ENCODE measurements at regions not wholly inside any gene's neighbourhood (a gene's known extent, or its start where the extent isn't known, plus 50 kb on each side); places are given as distances from the start of the nearest gene placed in this dataset.

DNA sequence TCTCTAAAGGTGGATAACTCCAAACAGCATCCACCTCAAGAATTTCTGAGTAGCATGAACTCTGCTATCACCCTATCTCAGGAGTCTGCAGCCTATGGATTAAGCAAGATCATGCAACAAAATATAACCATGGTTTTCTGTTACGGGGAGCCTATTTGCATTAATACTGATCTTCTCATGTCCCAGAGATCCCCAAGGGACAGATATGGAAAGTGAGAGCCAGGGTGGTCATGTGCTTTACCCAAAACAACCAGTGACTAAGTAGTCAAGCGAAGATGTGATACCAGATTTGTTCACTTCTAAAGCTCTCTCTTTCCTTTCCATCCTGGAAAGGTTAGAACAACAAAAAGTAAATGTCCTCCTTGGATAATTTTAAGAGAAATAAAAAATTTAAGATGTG lies 125.1 kb downstream of the PRRX1 start:
- TF ChIP-seq, protein P1, sequence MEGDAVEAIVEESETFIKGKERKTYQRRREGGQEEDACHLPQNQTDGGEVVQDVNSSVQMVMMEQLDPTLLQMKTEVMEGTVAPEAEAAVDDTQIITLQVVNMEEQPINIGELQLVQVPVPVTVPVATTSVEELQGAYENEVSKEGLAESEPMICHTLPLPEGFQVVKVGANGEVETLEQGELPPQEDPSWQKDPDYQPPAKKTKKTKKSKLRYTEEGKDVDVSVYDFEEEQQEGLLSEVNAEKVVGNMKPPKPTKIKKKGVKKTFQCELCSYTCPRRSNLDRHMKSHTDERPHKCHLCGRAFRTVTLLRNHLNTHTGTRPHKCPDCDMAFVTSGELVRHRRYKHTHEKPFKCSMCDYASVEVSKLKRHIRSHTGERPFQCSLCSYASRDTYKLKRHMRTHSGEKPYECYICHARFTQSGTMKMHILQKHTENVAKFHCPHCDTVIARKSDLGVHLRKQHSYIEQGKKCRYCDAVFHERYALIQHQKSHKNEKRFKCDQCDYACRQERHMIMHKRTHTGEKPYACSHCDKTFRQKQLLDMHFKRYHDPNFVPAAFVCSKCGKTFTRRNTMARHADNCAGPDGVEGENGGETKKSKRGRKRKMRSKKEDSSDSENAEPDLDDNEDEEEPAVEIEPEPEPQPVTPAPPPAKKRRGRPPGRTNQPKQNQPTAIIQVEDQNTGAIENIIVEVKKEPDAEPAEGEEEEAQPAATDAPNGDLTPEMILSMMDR (IDR thresholded peaks at IDR 0.05; ENCODE audit: insufficient read depth, low read length, missing control alignments): no peak
- ChIA-PET CTCF (no interaction called here), POLR2A (no interaction called here)
- DNase-seq (ENCODE audit: low read depth, low spot score): no peak
- H3K4me3 ChIP-seq (ENCODE audit: low read depth, low read length): no peak overlapping the region

DNA sequence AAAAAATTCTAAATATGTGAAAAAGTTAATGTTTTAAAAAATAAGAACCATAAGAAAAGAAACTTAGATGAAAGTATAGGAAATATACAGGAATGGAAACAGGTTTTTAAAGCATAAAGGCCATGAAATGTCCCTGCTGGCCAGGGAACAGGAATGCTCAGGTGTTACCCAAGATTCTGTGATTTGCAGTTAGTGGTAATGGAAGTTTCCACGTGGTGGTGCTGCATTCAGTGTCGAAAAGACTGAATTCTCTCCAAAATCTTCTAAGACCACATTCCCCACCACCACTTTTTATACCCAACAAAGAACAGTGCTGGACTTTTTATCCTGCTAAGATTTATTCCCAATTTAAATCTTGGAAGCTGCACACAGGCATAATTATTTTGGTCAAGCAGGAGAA lies 126.2 kb downstream of the PRRX1 start:
- TF ChIP-seq, protein P1 (IDR thresholded peaks at IDR 0.05; ENCODE audit: insufficient read depth, low read length, missing control alignments): no peak
- H3K4me3 ChIP-seq (ENCODE audit: low read depth, low read length): no peak overlapping the region
- ChIA-PET POLR2A (no interaction called here), CTCF (interaction anchor here (0.9 to 1.4 kb wide), 5 partner anchors 16 to 140 kb away, joined by 3 to 5 read pairs (median 3); no protein-coding TSS in a partner anchor)
- DNase-seq (ENCODE audit: low read depth, low spot score): no peak

DNA sequence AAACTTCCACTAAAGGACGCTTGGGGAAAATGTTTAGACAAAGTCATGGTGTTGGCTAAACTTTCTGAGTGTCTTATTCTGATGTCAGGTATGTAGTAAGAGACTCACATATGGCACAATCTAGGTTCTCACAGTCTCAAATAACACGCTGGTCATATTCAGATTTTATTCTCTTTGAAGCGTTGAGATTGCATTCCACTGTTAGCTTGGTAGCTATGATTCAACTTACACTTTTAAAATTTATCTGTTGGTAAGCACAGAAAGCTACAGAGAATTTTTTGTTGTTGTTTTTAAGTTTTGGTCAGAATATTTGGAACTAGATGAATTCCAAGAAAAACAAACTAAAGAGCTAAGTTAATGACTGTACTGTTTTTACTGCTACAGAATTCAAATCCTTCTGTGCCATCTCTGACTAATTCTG lies 126.7 kb downstream of the PRRX1 start:
- ChIA-PET POLR2A (no interaction called here), CTCF (interaction anchor here (0.9 to 1.4 kb wide), 5 partner anchors 16 to 139 kb away, joined by 3 to 5 read pairs (median 3); no protein-coding TSS in a partner anchor)
- TF ChIP-seq, protein P1 (IDR thresholded peaks at IDR 0.05; ENCODE audit: insufficient read depth, low read length, missing control alignments): no peak
- no peak overlapping the region for H3K4me3 ChIP-seq (ENCODE audit: low read depth, low read length)
- peak; percentile 79 for DNase-seq (ENCODE audit: low read depth, low spot score)

DNA sequence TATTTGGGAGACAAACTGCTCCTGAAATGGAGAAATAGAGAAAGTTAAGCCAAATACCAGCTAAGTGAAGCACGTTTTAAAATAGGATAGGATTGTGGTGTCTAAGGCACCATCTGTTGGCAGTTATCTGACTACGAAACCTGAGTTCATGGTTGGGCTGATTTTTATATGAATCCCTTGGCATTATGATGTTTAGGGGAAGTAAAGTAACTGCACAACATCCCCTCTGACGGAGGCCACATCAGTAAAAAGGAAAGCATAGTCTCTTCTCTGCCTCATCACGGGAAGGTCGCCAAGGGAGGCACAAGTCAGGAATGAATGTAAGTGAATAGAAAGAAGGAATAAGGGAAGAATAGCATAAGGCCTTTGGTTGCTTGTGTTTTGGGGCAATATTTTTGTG lies 128.0 kb downstream of the PRRX1 start:
- POLR2A ChIA-PET: no interaction called here
- peak; percentile 63 for DNase-seq (ENCODE audit: low read depth, low spot score)
- TF ChIP-seq, protein P1 (IDR thresholded peaks at IDR 0.05; ENCODE audit: insufficient read depth, low read length, missing control alignments): no peak
- CTCF ChIA-PET: no interaction called here
- no peak overlapping the region for H3K4me3 ChIP-seq (ENCODE audit: low read depth, low read length)

DNA sequence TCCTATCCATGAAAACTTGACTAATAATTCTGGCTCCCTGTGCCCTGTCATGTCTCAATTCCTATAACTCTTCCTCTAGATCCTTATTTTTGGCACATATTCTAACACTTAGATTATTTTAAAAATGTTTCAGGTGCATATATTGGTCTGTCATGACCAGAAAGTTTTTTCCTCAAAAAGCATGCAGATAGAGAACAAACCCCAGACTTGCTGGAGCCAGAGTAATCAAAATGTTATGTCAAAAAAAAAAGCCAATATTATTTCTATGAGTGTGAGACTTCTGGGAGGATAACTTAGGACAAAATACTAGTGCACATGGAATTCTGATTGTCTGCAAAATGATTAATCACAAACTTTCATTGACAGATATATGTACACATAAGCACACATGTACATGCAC lies 135.1 kb upstream of the MROH9 start:
- CTCF ChIA-PET: no interaction called here
- POLR2A ChIA-PET: no interaction called here
- TF ChIP-seq, protein P1 (IDR thresholded peaks at IDR 0.05; ENCODE audit: insufficient read depth, low read length, missing control alignments): no peak
- no peak overlapping the region for H3K4me3 ChIP-seq (ENCODE audit: low read depth, low read length)
- DNase-seq (ENCODE audit: low read depth, low spot score): no peak

DNA sequence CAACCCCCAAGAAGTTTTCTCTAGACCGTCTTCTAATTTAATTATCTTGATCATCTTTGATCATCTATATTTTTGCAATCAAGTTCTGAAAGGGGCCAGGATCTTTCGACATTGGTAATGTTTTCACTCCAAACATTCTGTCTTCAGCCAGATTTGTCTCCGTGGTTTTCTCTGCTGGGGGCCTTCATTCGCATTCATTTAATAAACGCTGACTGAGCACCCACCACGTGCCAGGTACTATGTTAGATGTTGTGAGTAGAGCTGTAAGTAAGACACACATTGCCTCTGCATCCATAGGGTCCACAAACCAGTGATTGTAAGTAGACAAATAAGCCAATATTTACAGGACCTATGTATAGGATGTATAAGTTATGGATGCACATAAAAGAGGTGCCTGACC lies 134.5 kb upstream of the MROH9 start:
- POLR2A ChIA-PET: no interaction called here
- CTCF ChIA-PET: no interaction called here
- DNase-seq (ENCODE audit: low read depth, low spot score): no peak
- H3K4me3 ChIP-seq (ENCODE audit: low read depth, low read length): no peak overlapping the region
- TF ChIP-seq, protein P1 (IDR thresholded peaks at IDR 0.05; ENCODE audit: insufficient read depth, low read length, missing control alignments): no peak
